ENCODE measurements at regions not wholly inside any gene's neighbourhood (a gene's known extent, or its start where the extent isn't known, plus 50 kb on each side); places are given as distances from the start of the nearest gene placed in this dataset.
"Not testable (repeated sequence)": the region's sequence is repeated elsewhere in the genome, so short reads cannot be mapped to it uniquely, and the experiment has no call there.

DNA sequence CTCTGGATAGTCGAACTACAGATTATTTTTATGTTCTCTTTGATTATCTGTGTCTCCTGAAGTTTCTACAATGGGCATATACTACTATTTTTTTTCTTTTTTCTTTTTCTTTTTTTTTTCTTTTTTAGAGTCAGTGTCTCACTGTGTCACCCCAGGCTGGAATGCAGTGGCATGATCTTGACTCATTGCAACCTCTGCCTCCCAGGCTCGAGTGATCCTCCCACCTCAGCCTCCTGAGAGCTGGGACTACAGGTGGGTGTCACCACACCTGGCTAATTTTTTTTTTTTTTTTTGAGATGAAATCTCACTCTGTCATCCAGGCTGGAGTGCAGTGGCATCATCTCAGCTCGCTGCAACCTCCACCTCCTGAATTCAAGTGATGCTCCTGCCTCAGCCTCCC lies 250.7 kb upstream of the KAZN start:
- TF ChIP-seq, protein P1, sequence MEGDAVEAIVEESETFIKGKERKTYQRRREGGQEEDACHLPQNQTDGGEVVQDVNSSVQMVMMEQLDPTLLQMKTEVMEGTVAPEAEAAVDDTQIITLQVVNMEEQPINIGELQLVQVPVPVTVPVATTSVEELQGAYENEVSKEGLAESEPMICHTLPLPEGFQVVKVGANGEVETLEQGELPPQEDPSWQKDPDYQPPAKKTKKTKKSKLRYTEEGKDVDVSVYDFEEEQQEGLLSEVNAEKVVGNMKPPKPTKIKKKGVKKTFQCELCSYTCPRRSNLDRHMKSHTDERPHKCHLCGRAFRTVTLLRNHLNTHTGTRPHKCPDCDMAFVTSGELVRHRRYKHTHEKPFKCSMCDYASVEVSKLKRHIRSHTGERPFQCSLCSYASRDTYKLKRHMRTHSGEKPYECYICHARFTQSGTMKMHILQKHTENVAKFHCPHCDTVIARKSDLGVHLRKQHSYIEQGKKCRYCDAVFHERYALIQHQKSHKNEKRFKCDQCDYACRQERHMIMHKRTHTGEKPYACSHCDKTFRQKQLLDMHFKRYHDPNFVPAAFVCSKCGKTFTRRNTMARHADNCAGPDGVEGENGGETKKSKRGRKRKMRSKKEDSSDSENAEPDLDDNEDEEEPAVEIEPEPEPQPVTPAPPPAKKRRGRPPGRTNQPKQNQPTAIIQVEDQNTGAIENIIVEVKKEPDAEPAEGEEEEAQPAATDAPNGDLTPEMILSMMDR (IDR thresholded peaks at IDR 0.05; ENCODE audit: insufficient read depth, low read depth, low read length, missing control alignments) = no peak
- H3K4me3 ChIP-seq (ENCODE audit: low read length) = no peak overlapping the region
- DNase-seq (ENCODE audit: low read depth) = no peak

DNA sequence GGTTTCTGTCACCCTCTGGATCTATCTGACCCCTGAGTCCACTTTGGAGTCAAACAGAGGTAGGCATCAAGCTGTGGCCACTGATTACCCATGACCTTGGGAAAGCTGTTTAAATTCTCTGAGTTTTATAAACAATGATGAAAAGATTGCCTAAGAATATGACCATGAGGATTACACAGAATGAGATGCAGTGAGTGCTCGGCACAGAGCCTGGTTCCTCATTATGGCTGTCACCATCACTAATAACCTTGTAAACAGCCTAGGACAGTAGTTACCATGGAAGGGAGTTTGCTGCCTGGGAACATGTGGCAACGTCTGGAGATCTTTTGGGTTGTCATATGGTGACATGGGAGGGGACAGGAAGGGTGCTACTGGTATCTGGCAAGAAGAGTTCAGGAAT lies 248.3 kb upstream of the KAZN start:
- H3K4me3 ChIP-seq (ENCODE audit: low read length) = no peak overlapping the region
- no peak for DNase-seq (ENCODE audit: low read depth)
- TF ChIP-seq, protein P1 (IDR thresholded peaks at IDR 0.05; ENCODE audit: insufficient read depth, low read depth, low read length, missing control alignments) = no peak

DNA sequence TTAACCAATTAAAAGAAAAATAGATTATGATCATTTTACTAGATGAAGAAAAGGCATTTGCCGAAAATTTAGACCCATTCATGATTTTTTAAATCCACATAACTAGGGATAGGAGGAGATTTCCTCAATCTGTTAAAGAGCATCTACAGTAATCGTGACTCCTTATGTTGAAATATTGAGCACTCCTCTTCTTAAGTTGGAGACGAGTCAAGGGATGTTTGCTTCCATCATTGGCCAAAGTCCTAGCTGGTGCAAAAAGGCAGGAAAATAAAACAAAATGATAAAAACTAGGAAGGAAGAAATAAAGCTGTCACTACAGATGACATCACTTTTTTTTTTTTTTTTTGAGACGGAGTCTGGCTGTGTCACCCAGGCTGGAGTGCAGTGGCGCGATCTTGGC lies 245.6 kb upstream of the KAZN start:
- no peak for DNase-seq (ENCODE audit: low read depth)
- TF ChIP-seq, protein P1 (IDR thresholded peaks at IDR 0.05; ENCODE audit: insufficient read depth, low read depth, low read length, missing control alignments) = no peak
- H3K4me3 ChIP-seq (ENCODE audit: low read length) = no peak overlapping the region

DNA sequence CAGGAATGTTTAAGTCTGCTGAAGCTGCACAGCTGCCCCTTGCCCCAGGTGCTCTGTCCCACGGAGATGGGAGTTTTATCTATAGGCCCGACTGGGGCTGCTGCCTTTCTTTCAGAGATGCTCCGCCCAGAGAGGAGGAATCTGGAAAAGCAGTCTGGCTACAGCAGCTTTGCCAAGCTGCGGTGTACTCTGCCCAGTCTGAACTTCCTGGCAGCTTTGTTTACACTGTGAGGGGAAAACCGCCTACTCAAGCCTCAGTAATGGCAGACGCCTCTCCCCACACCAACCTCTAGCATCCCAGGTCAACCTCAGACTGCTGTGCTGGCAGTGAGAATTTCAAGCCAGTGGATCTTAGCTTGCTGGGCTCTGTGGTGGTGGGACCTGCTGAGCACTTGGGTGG lies 237.5 kb upstream of the KAZN start:
- not testable (repeated sequence) for DNase-seq (ENCODE audit: low read depth); H3K4me3 ChIP-seq (ENCODE audit: low read length)

DNA sequence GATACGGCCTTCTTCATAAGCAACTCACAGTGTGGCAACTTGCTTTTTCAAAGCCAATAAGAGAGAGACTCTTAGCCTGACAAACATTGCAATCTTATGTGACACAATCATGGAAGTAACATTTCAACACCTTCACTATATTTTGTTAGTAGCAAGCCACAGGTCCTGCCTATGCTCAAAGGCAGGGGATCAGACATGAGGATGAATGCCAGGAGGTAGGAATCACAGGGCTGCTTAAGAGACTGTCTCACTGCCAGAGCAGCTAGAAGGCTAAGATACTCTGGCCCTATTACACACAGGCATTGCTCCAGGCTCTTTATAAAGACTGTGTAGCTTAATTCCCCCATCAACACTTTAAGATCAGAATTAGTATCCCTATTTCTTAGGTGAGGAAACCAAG lies 236.2 kb upstream of the KAZN start:
- TF ChIP-seq, protein P1 (IDR thresholded peaks at IDR 0.05; ENCODE audit: insufficient read depth, low read depth, low read length, missing control alignments) = no peak
- no peak overlapping the region for H3K4me3 ChIP-seq (ENCODE audit: low read length)
- no peak for DNase-seq (ENCODE audit: low read depth)

DNA sequence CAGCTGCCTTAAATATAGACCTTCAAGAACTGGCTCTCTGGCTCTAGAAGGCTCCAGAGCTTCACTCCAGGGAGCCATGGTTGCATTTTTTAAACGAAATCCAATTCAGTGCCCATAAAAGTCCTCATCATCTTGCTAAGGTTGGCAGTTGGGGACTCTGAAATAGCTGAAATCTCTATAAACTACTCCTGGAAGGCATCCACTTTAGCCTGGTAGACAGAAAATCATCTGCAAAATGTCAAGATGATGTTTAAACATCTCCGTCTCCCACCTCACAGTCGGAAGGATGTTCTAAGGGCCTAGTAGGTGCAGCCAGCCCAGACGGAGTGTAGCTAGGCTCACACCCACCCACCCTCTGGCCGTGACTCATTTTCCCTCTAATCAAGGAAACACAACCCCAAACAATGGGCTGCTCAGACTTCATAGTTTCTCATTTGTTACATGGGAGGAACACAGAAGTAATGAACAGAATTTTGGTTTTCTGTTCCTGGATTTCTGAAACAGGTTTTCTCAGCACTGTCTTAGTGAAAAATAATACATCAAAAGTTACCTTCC lies 235.4 kb upstream of the KAZN start:
- DNase-seq (ENCODE audit: low read depth) = no peak

DNA sequence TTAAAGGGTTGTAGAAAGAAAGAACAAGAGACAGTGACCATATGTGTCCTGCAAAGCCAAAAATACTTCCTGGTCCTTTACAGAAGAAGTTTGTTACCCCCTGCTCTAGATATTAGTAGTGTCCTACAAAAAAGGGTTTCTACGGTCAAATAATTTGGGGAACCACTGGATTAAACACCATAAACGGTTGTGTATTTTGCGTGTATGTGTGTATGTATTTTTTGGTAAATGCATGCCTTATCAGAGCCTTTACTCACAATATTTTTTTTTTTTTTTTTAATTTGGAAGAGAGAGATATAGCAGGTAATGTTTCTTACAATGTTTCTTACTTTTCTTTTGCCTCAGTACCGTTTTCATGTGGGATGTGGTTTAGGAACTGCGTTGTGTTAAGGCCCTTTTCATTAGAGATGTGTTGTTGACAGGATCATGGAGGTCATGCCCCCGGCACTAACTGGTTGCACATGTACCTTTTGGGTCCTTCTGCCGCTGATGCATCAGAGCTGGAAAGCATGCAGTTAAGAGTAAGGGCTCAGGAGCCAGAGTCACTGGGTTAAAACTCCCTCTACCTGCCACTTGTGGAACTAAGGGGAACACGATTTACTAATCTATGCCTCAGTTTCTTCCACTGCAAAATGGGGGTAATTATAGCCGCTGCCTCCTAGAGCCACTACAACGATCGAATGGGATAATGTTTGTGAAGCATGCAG lies 234.6 kb upstream of the KAZN start:
- DNase-seq (ENCODE audit: low read depth) = no peak
- no peak overlapping the region for H3K4me3 ChIP-seq (ENCODE audit: low read length)
- TF ChIP-seq, protein P1 (IDR thresholded peaks at IDR 0.05; ENCODE audit: insufficient read depth, low read depth, low read length, missing control alignments) = no peak

More for the DNA sequence above, 235.4 kb upstream of the KAZN start:
- TF ChIP-seq, protein P1 (IDR thresholded peaks at IDR 0.05; ENCODE audit: insufficient read depth, low read depth, low read length, missing control alignments) = no peak
- no peak overlapping the region for H3K4me3 ChIP-seq (ENCODE audit: low read length)

Data from epithelial cell of esophagus (primary cell).